Transverse colon (tissue), 4 donors: ENCODE measurements at regions not wholly inside any gene's neighbourhood (a gene's known extent, or its start where the extent isn't known, plus 50 kb on each side); places are given as distances from the start of the nearest gene placed in this dataset.
A peak's percentile ranks its signal among the peaks of the same experiment; 100 is the strongest.

Source experiments
- DNase-seq: peaks from one replicate; pipeline ENCODE4 v3.0.0-alpha.2; 2019
- H3K27ac ChIP-seq, 4 donors: fragments of 200-600 bp; sonication (generic); 2 replicates each; pipeline ENCODE4 v1.5.1; 2016 to 2018; ENCODE audit warnings: inconsistent platforms in 4 of 4
- H3K27me3 ChIP-seq: fragments of 200-600 bp; sonication (generic); 2 replicates; pipeline ENCODE4 v1.5.1; 2017; ENCODE audit warnings: inconsistent platforms
- H3K36me3 ChIP-seq, 4 donors: fragments of 200-600 bp; sonication (generic); 2 replicates each; pipeline ENCODE4 v1.5.1; 2017 to 2019; ENCODE audit warnings: inconsistent platforms in 4 of 4
- H3K4me1 ChIP-seq, 4 donors: fragments of 200-600 bp; sonication (generic); 2 replicates each; pipeline ENCODE4 v1.5.1; 2017 to 2020; ENCODE audit warnings: inconsistent platforms in 4 of 4
- H3K4me3 ChIP-seq, 4 donors: fragments of 200-600 bp; sonication (generic); 1 replicate in 1 of 4; 2 replicates in 3 of 4; pipeline versions ENCODE4 v1.5.1 to v1.6.1; 2017 to 2019; ENCODE audit warnings: inconsistent platforms in 4 of 4
- H3K9me3 ChIP-seq, 2 donors: fragments of 200-600 bp; sonication (generic); 2 replicates each; pipeline ENCODE4 v1.5.1; 2017 to 2019; ENCODE audit warnings: inconsistent platforms in 2 of 2
- EP300 ChIP-seq: sonication (generic); formaldehyde crosslinking; IDR thresholded peaks from one replicate; pipeline ENCODE4 v1.6.1; 2017; ENCODE audit warnings: antibody characterized with exemption, low read depth
- POLR2A ChIP-seq: fragments of 450-650 bp; IDR thresholded peaks from one replicate; pipeline ENCODE4 v1.6.1; 2016; ENCODE audit warnings: antibody characterized with exemption, mild to moderate bottlenecking, moderate library complexity
- POLR2AphosphoS5 ChIP-seq, 3 donors: sonication (generic); formaldehyde crosslinking; IDR thresholded peaks; one replicate each; pipeline ENCODE4 v1.6.1; 2016; ENCODE audit warnings: antibody characterized with exemption in 3 of 3
- WGBS, 2 donors: methylation state at CpG; one replicate each; pipeline ENCODE4 v1.1.5; 2018; ENCODE audit warnings: low coverage in 1 of 2; 5-methylcytosine and 5-hydroxymethylcytosine counted together
- in situ Hi-C, 4 donors: fragments of 200-750 bp; cut with MboI; loops; one replicate each; pipeline versions ENCODE4 v1.15.0 to v1.15.1; 2017; ENCODE audit warnings: low sequenced_read_pairs in 3 of 4, low pct_ligation_motif_present in 1 of 4, low pct_unique_long_range_greater_than_20kb in 1 of 4
- intact Hi-C: fragments of 100-400 bp; cut with DNase I; formaldehyde crosslinking; loops from one replicate; pipeline ENCODE4 v1.15.1; 2023; ENCODE audit warnings: low total_unique reads
- TF ChIP-seq, protein P1 (sequence below), 5 experiments: fragments of 200-600 bp in 3 of 5; fragments of 450-650 bp in 2 of 5; sonication (generic) in 3 of 5; IDR thresholded peaks; 1 replicate in 2 of 5; 2 replicates in 3 of 5; pipeline ENCODE4 v1.5.1; 2016 to 2017; ENCODE audit warnings: antibody characterized with exemption in 5 of 5, inconsistent platforms in 3 of 5, mild to moderate bottlenecking in 2 of 5, moderate library complexity in 1 of 5

DNA sequence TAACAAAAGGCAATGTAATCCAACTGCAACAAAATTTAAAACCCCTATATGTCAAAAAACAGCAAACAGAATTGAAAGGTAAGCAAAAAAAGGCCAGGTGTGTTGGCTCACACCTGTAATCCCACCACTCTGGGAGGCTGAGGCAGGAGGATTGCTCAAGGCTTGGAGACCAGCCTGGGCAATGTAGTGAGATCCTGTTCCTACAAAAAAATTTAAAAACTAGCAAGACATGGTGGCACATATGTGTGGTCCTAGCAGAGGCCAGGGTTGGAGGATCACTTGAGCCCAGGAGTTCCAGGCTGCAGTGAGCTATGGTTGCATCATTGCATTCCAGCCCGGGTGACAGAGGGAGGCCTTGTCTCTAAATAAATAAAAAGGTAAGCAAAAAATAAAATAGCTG lies 212.1 kb upstream of the KLF14 start:
- no peak for DNase-seq
- TF ChIP-seq, protein P1, sequence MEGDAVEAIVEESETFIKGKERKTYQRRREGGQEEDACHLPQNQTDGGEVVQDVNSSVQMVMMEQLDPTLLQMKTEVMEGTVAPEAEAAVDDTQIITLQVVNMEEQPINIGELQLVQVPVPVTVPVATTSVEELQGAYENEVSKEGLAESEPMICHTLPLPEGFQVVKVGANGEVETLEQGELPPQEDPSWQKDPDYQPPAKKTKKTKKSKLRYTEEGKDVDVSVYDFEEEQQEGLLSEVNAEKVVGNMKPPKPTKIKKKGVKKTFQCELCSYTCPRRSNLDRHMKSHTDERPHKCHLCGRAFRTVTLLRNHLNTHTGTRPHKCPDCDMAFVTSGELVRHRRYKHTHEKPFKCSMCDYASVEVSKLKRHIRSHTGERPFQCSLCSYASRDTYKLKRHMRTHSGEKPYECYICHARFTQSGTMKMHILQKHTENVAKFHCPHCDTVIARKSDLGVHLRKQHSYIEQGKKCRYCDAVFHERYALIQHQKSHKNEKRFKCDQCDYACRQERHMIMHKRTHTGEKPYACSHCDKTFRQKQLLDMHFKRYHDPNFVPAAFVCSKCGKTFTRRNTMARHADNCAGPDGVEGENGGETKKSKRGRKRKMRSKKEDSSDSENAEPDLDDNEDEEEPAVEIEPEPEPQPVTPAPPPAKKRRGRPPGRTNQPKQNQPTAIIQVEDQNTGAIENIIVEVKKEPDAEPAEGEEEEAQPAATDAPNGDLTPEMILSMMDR (IDR thresholded peaks at IDR 0.05): no peak
- no peak for TF ChIP-seq EP300
- no peak for TF ChIP-seq POLR2A
- no peak for TF ChIP-seq POLR2AphosphoS5 (IDR thresholded peaks at IDR 0.05)
- in situ Hi-C loops (no loop called here), intact Hi-C loops (no loop called here)
- Histone ChIP-seq H3K4me1 (peaks cover 11 to 47% (median 14%) of the 10 kb centered on the region in 4 donors), H3K4me3 (no peak overlapping the region), H3K27ac (peak overlapping the region in 1 of 4 donors; percentile 5), H3K36me3 (no peaks in the 10 kb centered on the region), H3K9me3 (no peaks in the 10 kb centered on the region), H3K27me3 (no peaks in the 10 kb centered on the region)
- 77 to 100% methylated on average over 1 of the region's 1 CpG for WGBS, 2 donors

DNA sequence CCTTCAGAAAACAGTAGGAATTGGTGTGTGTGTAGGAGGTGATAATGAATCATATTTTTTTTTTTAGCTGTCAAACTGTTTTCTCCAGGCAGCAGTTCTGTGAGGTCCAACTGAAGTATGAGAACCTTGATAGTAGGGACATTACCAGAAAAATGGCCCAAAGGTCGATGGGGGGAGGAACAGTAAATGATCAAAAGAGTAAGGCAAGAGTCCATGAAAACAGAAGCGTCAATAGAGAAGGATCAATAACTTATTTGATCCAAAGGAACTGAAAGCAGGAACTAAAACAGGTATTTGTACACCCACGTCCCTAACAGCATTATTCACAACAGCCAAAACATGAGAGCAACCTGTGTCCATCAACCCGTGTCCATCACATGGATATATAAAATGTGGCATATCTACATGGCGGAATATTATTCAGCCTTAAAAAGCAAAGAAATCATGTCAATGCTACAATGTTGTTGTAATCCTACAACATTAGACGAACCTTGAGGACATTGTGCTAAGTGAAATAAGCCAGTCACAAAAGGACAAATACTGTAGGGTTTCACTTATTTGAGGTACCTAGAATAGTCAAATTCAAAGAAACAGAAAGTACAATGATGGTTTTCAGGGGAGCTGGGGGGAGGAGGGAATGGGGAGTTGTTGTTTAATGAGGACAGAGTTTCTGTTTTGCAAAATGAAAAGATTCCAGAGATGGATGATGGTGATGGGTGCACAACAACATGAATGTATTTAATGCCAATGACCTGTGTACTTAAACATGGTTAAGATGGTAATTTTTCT lies 214.0 kb upstream of the KLF14 start:
- DNase-seq: no peak
- Histone ChIP-seq H3K4me3 (no peak overlapping the region), H3K4me1 (peaks cover 10 to 44% (median 20%) of the 10 kb centered on the region in 4 donors), H3K27me3 (no peaks in the 10 kb centered on the region), H3K9me3 (no peaks in the 10 kb centered on the region), H3K36me3 (no peaks in the 10 kb centered on the region), H3K27ac (peak overlapping the region in 1 of 4 donors; percentile 2)
- WGBS, 2 donors: 75 to 83% methylated on average over 6 of the region's 6 CpGs
- TF ChIP-seq, protein P1 (IDR thresholded peaks at IDR 0.05): no peak
- TF ChIP-seq EP300 (no peak), POLR2A (no peak), POLR2AphosphoS5 (IDR thresholded peaks at IDR 0.05) (no peak)
- in situ Hi-C loops: no loop called here
- intact Hi-C loops: no loop called here

- Histone ChIP-seq H3K36me3 (no peaks in the 10 kb centered on the region), H3K9me3 (no peaks in the 10 kb centered on the region), H3K27me3 (no peaks in the 10 kb centered on the region), H3K4me3 (no peak overlapping the region), H3K27ac (peak overlapping the region in 1 of 4 donors; percentile 9), H3K4me1 (peaks cover 5 to 35% (median 17%) of the 10 kb centered on the region in 4 donors)
- in situ Hi-C loops: no loop called here
- no peak for DNase-seq
- intact Hi-C loops: no loop called here
- 80 to 81% methylated on average over 1 of the region's 1 CpG for WGBS, 2 donors
- TF ChIP-seq POLR2AphosphoS5 (IDR thresholded peaks at IDR 0.05): no peak
- no peak for TF ChIP-seq POLR2A
- TF ChIP-seq EP300: no peak
- TF ChIP-seq, protein P1 (IDR thresholded peaks at IDR 0.05): no peak
Measured at GRCh38 chr7:130948822-130949221, 214.8 kb upstream of the KLF14 start.

DNA sequence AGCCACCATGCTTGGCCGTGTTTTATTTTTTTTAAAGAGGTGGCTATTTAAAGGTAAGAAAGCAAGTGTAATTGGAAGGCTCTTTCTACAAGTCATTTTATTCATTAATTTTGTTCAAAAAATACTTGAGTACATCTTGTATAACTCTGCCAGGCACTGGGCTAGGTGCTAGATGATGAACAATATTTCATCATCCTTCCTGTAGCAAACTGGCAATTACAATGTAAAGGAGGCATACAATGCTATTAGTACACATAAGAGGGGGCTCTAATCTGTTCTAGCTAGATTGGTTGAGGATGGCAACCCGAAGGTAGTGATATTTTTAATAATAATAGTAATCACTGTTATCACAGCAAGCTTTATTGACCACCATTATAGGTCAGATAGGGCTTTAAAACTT lies 215.5 kb upstream of the KLF14 start:
- Histone ChIP-seq H3K9me3 (no peaks in the 10 kb centered on the region), H3K4me3 (no peak overlapping the region), H3K36me3 (no peaks in the 10 kb centered on the region), H3K4me1 (peaks cover 0 to 28% (median 12%) of the 10 kb centered on the region in 4 donors), H3K27ac (peak overlapping the region in 1 of 4 donors; percentile 9), H3K27me3 (no peaks in the 10 kb centered on the region)
- TF ChIP-seq, protein P1 (IDR thresholded peaks at IDR 0.05): no peak
- no peak for TF ChIP-seq EP300
- no peak for TF ChIP-seq POLR2AphosphoS5 (IDR thresholded peaks at IDR 0.05)
- no peak for TF ChIP-seq POLR2A
- no peak for DNase-seq
- WGBS, 2 donors: 75 to 78% methylated on average over 2 of the region's 2 CpGs
- in situ Hi-C loops (no loop called here), intact Hi-C loops (no loop called here)
